Activated CD4-positive, alpha-beta T cell treated with anti-CD3 and anti-CD28 coated beads for 4 hours (primary cell): ENCODE measurements at regions not wholly inside any gene's neighbourhood (a gene's known extent, or its start where the extent isn't known, plus 50 kb on each side); places are given as distances from the start of the nearest gene placed in this dataset.
"Not testable (repeated sequence)": the region's sequence is repeated elsewhere in the genome, so short reads cannot be mapped to it uniquely, and the experiment has no call there.

ENCODE experiments used
- DNase-seq, 2 donors: peaks; one replicate each; pipeline ENCODE4 v3.0.0-alpha.2; 2020

GRCh38 chr4:167858127-167858526 lies 234.2 kb upstream of the ANXA10 start:
- not testable (repeated sequence) for DNase-seq

DNA sequence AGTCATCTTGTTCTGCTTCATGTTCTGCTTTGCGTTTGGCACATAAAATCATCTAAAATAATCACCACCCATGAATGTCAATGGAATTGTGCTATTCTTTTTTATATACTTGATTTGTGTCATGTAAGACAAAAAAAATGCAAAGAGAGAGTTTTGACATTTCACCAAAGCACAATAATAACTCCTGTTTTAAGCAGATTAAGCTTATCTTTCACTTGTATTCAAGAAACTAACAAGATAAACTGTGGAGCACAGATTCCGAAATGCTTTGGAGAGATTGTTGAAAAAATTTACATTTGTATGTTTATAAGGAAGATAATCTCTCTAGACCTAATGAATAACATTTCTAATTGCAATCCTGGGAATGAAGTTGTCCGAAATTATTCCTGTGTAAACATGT lies 225.1 kb upstream of the ANXA10 start:
- DNase-seq: no peak

DNA sequence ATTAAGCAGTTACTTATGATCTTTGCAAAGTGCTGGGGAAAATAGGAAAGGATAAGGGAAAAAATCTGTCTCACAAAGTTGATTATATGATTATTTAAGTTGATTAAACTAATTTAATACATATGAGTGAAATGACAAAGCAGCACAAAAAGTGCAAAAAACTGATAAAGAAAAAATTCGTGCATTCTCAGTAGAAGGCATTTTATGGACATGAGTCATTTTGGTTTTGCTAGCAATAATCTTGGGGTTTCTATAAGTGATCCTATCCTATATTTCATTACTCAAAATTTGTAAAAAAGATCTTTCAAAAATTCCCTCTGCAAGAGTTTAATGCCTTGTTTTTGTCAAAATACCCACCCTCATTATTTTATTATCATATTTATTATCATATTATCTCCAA lies 224.2 kb upstream of the ANXA10 start:
- DNase-seq: no peak

- no peak for DNase-seq
Measured at GRCh38 chr4:167873496-167873895, 218.8 kb upstream of the ANXA10 start.

DNA sequence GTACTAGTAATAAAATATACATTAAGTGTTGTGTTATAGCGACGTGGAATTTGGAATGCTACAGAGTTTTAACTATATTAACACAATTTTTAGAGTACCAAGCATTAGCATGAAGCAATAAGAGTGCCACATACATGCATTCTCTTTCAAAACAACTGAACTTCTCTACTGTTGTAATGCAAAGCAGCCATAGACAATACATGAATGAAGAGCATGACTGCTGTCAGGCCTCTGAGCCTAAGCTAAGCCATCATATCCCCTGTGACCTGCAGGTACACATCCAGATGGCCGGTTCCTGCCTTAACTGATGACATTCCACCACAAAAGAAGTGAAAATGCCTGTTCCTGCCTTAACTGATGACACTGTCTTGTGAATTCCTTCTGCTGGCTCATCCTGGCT lies 216.2 kb upstream of the ANXA10 start:
- DNase-seq: not testable (repeated sequence)

- DNase-seq: not testable (repeated sequence)
Measured at GRCh38 chr4:167877826-167878225, 214.5 kb upstream of the ANXA10 start.

GRCh38 chr4:167883266-167883665 lies 209.1 kb upstream of the ANXA10 start:
- DNase-seq: no peak

DNA sequence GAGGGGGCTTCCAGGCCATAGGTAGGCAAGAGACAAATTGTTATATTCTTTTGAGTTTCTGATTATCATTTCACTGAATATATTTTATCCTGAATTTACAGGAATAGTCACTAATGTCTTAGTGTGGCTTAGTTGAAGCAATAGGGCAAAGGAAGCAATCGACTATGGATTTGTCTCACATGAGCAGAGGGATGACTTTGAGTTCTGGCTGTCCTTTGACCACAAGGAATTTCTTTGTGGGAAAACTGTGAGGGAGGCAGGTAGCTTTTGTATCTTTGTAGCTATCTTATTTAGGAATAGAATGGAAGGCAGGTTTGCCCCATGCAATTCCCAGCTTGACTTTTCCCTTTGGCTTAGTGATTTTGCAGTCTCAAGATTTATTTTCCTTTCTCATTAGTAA lies 207.3 kb upstream of the ANXA10 start:
- DNase-seq: no peak

DNA sequence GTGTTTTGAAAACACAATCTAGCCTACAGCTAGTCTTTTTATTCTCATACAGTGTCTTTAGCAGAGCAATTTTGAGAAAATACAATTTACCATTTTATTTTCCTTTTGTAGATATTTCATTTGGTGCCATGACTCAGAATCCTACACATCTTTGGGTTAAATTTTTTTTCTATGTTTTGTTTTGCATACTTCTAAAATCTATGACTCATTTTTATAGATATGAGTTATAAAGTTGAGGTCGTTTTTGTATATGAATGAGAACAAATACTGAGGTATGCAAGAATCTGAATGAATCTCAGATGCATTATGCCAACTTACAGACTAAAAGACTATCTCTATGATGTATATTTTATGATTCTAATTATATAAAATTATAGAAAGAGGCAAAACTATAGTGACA lies 206.5 kb upstream of the ANXA10 start:
- DNase-seq: no peak

- DNase-seq: no peak
Measured at GRCh38 chr4:167887726-167888125, 204.6 kb upstream of the ANXA10 start.

- DNase-seq: no peak
Measured at GRCh38 chr4:167890226-167890625, 202.1 kb upstream of the ANXA10 start.

- no peak for DNase-seq
Measured at GRCh38 chr4:167893531-167893930, 198.8 kb upstream of the ANXA10 start.

DNA sequence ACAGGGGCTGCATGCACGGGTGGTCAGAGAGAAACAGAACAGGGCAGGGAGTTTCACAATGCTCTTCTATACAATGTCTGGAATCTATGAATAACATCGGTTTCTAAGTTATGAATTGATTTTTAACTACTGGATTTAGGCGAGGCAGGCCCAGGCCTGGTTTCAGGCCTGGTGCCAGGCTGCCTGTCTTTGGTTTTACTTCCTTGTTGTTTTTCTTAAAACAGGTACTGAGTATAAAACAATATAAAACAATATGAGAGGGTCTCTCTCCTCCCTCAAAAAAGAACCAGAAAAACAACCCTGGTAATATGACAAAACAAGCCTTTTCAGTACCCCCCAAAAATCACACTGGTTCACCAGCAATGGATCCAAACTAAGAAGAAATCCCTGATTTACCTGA lies 196.1 kb upstream of the ANXA10 start:
- DNase-seq: not testable (repeated sequence)

- DNase-seq: no peak
Measured at GRCh38 chr4:167897116-167897515, 195.2 kb upstream of the ANXA10 start.

DNA sequence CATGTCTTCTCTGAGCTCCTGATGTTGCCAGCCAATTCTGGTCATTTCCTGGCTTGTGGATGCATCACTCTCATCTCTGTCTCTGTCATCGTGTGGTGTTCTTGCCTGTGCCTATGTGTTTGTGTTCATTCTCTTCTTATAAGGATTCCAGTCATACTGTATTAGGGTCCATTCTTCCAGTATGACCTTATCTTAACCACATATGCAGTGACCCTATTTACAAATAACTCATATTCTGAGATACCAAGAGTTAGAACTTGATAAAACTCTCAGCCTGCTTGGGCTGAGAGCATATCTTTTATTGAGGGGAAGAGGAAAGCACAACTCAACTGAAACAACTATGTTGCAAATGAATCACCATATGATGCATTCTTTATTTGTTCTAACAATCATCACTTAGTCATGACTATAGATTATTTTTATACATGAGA lies 189.0 kb upstream of the ANXA10 start:
- no peak for DNase-seq

DNA sequence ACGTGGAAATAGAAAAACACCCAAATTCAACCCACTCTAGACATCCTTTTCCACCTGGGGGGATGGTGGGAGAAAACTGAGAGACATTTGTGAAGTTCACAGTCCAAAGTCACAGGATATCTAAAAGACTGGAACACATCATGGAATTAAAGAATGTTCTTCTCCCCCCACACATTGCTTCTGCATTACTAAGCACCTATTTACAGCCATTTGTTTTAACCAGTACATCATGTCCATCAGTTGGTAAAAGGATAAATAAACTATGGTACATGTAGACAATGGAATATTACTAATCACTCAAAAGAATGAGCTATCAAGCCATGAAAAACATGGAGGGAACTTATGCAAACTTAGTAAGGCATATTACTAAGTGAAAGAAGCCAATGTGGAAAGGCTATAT lies 185.5 kb upstream of the ANXA10 start:
- no peak for DNase-seq

DNA sequence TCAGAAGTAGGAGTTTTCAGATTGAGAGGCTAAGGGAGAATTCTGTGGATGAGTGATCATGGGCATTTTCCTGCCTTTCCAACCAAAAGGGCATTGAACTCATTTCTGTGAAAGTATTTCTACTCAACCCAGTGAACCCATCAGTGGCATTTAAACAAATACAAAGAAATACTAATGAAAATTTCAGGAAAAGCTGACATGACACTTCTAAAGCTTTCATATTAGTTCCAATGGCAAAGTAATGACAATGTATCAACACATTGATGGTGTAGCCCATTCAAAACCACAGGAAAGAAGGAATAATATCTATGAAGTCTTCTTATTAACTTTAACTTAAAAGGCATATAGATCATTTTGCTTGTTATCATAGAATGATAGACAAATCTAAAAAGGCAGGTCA lies 183.5 kb upstream of the ANXA10 start:
- DNase-seq: no peak

GRCh38 chr4:167912535-167912934 lies 179.8 kb upstream of the ANXA10 start:
- not testable (repeated sequence) for DNase-seq

DNA sequence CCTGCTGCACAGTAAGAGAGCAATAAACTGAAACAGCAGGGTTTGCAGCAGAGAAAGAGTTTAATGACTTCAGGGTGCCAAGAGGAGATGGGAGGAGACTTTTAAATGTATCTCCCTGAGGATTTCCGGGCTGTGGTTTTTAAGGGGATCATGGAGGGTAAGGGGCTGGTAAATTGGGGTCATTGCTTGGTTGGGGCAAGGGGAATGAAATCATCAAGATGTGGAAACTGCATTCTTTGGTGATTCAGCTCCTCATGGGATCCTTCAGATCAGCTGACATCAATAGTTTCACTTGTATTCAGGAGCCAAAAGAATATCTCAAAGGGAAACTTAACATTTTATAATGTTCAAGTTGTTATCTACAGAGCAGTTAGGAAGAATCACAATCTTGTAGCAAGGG lies 174.3 kb upstream of the ANXA10 start:
- no peak for DNase-seq

DNA sequence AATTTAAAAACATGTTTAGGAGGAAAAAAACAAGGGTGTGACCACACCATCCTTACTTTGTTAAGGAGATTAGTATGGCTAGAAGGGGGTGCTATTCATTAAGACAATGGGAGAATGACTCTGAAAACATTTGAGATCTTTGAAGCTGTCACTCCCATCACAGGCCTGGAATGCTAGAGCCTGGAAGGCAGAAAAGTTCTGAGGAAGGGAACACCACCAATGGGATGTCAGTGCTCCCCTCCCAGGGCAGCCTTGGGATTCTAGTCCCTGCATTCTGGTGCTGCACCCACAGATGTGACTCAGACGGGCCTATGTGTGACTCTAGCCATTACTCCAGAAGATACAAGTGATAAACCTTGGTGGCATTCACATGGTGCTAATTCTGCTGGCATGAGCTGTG lies 162.2 kb upstream of the ANXA10 start:
- DNase-seq: no peak

- no peak for DNase-seq
Measured at GRCh38 chr4:167934216-167934615, 158.1 kb upstream of the ANXA10 start.

- no peak for DNase-seq
Measured at GRCh38 chr4:167939863-167940616, 152.3 kb upstream of the ANXA10 start.

- DNase-seq: no peak
Measured at GRCh38 chr4:167943872-167944505, 148.3 kb upstream of the ANXA10 start.

GRCh38 chr4:167944721-167945120 lies 147.6 kb upstream of the ANXA10 start:
- DNase-seq: no peak

DNA sequence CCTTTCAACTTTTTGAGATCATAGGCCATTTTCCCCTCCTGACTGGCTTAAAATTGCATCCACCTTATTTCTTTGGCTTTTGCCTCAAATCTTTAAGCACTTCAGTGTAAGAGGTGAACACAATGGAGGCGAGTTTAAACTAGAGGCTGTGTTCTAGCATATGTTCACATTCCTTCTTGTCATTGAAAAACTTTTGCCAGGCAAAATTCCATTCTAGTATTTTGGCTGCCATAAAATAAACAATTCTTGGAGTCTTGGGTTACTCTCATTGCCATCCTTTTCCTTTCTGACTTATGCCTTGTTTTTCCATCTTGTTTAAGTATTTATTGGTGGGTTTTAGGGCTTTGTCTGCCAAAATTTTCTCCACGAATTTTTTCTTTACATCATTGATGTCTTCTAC lies 137.3 kb upstream of the ANXA10 start:
- no peak for DNase-seq
